ENCODE measurements at regions not wholly inside any gene's neighbourhood (a gene's known extent, or its start where the extent isn't known, plus 50 kb on each side); places are given as distances from the start of the nearest gene placed in this dataset.

GRCh38 chr2:41869542-41870264 is 178.1 kb upstream of the PKDCC start:
- DNase-seq: no peak

DNA sequence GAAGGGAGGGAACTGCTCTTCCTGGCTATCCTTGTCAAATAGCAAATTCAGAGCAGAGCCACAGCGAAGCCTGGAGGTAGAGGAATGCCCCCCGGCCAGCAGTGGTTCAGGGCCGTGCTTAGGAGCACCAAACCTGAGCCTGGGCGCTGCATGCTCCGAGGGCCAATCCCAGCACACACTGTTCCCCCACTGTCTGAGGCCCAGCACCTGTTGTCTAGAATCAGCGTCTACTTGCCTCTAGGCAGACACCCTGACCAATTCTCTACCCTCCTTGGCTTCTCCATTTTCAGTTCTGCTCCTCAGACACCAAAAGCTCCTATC is 177.6 kb upstream of the PKDCC start:
- DNase-seq: no peak

- DNase-seq: no peak
Measured at GRCh38 chr2:41871080-41871479, 176.7 kb upstream of the PKDCC start.

DNA sequence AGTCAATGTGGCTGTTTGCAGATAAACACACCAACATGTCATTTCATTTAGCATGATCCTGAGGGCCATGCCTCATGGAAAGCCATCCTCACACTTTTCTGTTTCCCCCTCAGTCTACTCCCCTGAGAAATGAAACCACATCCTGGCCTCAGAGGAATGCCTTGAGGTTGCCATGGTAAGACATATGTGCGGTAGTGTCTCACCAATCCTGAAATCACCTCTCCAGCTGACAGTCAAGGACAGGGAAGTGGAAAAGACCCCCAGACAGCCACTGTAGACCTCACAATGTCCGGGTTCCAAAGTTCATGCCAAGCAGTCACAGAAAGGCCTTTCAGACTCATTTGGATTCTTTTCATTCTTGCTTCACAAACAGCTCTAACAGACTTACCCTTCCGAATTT is 175.2 kb upstream of the PKDCC start:
- DNase-seq: no peak

DNA sequence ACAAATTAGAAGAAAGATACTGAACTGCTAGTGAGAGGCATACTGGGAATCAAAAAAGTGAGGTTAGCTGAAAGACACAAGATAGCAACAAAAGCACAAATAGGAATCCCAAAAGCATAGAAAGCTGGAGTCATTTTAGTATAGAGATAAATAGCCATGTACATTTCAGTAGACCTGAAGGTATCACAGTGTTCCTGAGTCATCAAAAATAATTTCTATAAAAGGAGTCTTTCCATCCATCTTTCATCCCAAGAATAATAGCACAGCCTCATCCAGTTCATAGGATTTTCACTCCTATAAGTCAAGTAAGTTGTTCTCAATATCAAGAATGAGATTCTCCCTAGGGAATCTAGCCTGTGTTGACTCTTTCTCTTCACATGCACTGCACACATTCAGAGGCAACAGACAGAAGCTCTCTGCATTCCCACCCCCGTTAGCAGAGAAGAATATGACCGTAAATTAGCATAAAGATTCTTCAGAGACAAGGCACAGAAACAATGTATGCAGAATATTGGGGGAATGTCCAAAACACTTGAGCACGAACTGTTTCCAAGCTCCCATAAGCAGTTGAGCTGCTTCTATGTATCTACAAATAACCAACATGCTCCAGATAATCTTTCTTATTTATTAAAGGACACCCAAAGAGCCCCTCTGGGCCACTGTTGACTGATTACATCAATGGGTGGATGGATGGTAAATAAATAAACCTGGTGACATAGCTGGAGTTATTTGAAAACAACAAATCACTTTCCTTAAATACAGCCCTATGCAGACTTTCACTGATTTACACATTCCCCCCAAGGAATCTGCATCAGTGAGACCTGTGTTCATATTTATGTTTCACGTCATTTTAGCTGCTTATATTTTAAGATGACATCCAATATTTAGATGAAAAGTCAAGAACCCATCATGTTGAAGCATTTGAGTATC is 174.5 kb upstream of the PKDCC start:
- DNase-seq: no peak

GRCh38 chr2:41877114-41877678 is 170.6 kb upstream of the PKDCC start:
- no peak for DNase-seq

DNA sequence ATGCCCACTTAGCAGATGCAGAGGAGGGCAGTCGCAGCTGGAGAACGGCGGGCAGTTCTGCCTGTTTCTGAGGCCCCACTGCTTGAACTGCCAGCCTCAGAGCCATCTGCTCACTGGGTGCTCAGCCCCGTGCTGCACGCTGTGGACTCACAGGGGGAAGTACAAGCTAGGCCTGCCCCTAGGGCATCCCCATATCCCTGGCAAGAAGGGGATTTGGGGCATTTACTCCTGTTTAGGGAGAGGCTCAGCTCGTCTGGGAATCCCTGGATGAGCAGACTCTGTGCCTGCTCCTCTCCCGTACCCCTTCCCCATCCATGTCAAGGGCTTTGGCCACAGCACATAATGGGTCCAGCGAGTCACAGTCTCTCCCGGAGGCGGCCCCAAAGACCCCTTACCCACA is 169.8 kb upstream of the PKDCC start:
- DNase-seq: no peak

DNA sequence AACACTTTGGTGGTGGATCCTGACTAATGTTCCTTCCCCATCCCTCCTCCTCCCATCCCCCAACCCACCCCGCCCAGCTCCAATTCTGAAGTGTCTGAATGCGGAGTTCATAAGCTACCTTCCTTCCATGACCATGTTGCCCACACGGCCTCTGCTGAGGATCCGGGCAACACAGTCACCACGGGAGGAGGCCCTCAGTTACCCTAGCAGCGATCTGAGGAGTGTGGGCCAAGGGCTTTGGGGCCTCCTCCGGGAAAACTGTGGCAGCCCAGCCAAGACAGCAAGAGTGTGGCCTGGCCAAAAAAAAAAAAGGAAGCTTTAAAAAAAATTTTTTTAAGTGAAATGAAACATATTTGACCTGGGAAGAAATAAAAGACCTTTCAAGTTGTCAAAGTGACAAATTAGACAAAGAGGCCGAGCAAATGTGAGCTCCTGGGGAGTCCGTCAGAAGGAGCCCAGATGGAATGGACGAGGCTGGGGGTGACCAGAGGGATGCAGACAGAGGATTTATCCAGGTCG is 169.0 kb upstream of the PKDCC start:
- DNase-seq: no peak

GRCh38 chr2:41879235-41879916 is 168.4 kb upstream of the PKDCC start:
- DNase-seq: no peak

- DNase-seq: no peak
Measured at GRCh38 chr2:41880561-41881243, 167.1 kb upstream of the PKDCC start.

DNA sequence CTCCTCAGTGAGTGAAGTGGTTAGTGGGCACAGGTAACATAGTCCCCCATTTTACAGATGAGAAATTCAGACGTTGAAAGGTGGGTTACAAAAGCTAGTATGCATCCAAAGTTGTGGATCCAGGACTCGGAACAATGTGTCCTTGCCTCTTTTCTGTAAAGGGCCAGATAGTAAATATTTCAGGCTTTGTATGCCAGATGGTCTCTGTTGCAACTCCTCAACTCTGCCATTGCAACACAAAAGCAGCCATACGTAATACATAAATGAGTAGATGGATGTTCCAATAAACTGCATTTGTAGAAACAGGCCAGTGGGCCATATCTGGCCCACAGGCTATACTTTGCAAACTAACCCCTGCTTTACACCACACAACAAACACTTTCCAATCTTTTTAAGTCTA is 166.6 kb upstream of the PKDCC start:
- DNase-seq: no peak

GRCh38 chr2:41884718-41885117 is 163.1 kb upstream of the PKDCC start:
- DNase-seq: no peak

DNA sequence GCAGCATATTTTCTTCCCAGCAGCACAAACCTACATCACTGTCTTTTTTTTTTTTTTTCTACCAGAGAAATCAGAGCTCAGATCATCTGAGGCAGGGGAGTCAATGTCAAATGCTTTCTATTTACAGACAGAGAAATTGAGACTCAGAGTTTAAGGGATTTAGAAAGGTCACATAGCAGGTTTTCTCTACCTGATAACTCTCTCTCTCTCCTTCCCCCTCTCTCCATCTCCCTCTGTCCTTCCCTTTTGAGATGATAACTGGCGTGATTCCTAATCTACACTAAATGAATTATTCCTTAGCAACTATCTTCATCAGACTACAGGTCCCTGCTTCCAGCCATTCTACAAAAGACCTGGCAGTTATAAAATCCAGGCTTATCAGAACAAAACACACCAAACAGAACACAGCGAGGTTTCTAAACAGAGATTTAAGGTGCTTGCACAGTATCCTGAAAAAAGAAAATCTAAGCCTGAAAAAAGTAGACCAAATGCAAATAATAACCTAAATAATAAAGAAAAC is 161.6 kb upstream of the PKDCC start:
- DNase-seq: no peak

- no peak for DNase-seq
Measured at GRCh38 chr2:41886757-41887156, 161.1 kb upstream of the PKDCC start.

- DNase-seq: no peak
Measured at GRCh38 chr2:41890341-41890740, 157.5 kb upstream of the PKDCC start.

DNA sequence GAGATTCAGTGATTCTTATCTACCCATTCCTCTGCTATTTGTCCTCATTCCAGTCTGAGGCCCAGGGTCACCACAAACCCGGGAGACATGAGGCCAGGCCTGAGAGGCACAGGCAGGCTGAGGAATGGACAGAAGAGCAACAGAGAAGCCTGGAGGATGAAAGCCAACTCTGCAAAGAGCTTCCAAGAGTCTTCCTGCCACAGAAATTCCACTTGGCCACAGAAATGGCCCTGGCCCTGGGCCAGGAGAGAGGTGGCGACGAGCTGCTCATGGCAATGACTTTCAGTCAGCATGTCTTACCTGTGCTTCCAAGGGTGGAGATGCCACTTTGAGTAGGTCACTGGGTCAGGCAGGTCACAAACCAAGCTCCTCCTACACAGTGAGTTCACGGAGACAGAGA is 155.3 kb upstream of the PKDCC start:
- no peak for DNase-seq

- DNase-seq: no peak
Measured at GRCh38 chr2:41894563-41895333, 153.1 kb upstream of the PKDCC start.

DNA sequence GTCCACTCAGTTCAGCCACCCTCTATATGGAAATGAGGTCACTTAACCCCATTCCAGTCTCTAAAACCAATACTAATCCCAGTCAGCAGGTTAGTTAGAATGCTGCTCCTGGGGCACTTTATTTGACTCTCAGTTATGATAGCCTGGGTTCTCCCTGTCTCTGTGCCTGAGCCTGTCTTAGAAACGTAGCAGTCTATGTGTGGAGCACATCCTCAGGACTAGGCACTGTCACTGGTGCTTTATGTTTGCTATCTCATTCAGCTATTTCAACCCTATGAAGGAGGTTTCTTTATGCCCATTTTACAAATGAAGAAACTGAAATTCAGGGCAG is 152.5 kb upstream of the PKDCC start:
- no peak for DNase-seq

DNA sequence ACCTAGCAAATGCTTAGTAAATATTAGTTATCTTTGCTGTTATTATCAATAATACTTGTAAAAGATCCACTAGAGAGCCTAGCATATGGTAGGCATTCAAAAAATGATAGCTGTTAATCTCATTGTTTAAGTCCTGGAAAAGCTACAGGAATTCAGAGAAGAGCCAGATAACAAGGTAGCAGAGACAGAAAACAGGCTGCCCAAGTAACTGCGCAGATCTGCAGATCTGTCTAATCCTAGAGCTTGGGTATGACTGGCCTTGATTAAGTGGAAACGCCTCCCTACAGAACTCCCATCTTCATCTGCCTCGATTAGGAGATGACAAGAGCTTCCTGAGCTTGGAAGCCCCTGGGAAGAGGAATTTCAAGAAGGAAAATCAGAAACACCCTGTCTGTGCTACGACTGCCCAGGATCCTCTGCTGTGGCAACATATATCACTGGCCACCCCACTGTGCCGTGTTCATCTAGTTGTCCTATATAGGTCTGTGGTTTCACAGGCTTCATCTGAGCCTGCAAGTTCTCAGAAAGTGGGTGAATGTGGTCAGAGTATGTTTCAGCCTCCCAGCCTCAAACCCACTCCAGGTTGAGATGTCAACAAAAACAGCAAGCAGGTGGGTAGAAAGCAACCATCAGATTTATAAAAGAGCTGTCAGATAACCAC is 151.5 kb upstream of the PKDCC start:
- DNase-seq: no peak

DNA sequence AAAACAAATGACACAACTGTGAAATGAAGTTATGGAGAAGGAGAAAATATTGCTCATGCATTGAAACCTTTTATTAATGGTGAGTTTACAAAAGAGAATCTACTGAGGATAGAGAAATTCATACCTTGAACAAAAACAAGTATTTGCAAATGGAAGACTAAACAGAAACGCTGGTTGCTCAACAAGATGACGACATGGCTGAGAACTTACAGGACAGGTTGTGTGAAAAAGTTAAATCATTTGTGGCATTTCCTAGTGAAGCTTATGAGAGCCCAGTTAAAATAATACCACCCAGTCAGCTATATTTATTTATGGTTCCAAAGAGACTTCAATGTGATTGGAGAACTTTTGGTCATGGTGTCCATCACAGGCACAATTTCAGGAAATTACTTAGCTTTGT is 148.6 kb upstream of the PKDCC start:
- no peak for DNase-seq

GRCh38 chr2:41900101-41900577 is 147.7 kb upstream of the PKDCC start:
- DNase-seq: no peak
